ENCODE measurements at regions not wholly inside any gene's neighbourhood (a gene's known extent, or its start where the extent isn't known, plus 50 kb on each side); places are given as distances from the start of the nearest gene placed in this dataset.

DNA sequence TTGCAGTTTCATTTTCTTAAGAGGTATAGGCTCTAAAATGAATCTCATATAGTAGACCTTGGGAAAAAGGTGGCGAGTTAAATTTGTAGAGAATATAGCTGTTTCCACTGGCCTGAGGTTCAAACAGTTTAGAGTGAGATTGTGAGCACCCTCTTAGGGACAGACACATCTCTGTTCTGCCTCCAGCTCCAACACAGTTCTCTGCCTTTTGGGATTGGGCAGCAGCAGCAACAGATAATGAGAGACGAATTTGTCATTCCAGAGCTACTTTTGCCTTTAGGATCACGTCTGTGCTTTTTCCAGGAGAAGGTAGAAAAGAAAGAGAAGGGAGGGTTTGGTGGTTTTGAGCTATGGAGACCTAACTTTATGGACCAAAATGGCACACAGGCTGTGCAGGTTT is 289.4 kb downstream of the PRL start:
- FAIRE-seq, result no peak

DNA sequence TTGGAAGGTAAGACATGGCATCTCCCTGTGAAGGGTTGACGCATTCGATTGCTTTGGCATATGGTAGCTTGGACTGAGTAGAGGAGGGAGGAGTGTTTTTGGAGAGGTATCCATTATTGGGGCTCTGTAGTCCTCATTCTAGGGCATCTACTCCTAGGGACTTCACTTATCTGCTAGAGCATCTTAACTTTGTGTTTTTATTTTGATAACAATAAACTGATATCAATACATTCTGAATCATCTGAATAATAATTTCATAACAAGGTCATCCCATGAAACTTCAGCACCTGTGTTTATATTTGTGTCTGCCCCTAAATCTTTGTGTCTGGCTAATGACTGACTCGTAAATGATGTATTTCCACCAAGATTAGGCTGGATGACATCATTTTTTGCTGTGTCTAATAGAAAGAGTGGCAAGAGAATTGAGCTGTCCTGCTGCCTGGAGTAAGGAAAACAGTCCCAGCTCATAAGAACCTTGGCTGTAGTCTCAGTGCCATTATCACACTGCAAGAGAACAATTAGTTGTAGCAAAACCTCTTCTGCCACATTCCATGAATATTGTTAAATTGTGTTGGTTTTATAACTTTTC is 288.5 kb downstream of the PRL start:
- no peak for FAIRE-seq

DNA sequence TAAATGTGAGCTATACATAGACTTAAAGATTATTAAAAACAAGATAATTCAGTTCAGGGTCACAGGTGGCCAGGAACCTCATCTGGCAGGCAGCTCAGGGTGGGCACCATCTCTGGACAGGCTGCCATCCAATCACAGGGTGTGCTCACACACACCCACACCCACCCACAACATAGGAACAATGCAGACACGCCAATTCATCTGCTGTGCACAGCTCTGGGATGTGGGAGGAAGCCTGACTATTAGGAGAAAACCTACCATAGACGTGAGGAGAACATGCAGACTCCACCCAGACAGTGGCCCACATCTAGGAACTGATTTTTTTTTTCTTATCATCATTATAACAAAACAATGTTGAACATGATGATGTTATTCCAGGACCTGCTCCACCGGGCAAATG is 286.7 kb downstream of the PRL start:
- FAIRE-seq, result no peak

DNA sequence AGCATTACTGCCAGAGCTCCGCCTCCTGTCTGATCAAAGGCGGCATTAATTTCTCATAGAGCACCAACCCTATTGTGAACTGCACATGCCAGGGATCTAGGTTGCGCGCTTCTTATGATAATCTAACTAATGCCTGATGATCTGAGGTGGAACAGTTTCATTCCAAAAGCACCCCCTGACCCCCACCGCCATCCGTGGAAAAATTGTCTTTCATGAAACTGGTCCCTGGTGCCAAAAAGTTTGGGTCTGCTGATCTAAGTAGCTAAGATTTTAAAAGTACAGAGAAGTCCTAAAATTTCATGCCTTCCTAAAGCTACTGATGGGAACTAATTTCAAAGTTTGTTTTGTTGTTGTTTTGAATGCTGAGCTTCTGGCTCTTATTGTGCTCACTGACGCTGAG is 281.6 kb downstream of the PRL start:
- FAIRE-seq, result no peak

DNA sequence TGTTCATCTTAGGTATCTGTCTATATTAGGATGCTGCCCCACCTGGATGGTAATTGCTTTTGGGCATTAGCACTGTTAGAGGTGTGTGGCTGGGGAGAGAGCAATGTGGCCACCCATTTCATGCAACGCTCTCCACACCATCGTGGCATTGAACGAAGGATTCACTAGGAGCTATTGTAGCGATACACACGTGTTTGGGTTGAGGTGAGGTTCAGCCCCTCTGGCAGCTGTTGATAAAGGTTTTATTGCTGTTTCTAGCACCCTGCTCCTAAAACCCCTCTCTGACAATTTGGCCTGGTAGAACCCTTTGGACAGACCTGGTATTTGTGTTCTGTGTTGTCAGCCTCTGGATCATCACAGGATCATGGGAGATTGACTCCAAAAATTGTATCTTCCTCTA is 280.9 kb downstream of the PRL start:
- FAIRE-seq, result no peak

DNA sequence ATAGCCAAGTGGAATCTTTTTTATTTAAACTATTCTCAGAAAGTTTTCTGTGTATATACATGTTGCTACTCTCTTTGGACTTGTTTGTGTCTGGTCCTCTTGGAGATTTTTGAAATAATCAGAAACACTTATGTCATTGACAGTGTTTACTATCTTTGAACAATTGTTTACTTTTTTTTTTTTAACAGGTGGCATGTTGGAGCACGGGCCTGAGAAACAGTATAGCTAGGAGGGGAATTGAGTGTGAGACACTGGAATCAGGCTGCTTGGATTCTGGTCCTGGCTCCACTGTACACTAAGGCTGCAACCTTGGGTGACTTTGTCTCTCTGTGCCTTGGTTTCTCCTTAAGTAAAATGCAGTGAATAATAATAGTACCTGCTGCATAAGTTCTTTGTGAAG is 279.6 kb downstream of the PRL start:
- FAIRE-seq, result no peak

DNA sequence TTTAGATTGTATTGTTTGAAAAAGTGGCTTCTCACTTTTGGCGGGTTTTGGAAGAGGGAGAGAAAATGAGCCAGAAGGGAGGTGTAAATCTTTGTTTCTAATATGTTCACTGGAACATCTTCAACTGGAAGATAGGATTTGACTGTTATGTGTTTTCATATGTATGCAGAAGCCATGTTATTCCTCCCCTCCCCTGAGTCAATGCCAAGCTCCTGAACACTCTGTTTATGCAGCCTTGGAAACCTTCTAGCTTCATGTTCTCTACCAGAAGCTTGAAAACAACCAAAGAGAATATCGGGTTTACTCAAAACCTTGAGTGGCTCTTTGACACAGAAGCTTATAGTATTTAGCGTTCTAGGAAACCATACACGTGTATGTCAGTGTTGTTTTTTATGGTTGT is 279.1 kb downstream of the PRL start:
- FAIRE-seq, result no peak

DNA sequence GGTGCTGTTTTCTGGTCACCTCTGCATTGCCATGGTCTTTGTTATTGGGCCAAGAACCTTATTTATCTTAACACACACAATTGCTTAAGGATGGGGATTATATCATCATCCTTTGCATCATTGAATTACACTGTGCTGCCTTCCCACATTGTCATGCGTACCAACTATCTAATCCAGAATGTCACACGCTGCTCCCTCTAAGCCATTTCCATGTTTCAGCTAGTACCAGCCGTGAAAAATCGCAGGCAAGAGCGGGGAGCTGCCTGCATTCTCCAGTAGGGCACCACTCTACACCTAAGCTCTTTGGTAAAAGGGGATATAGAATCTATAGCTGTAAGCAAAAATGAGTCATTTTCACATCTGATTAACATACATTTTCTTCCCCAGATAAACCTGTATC is 277.0 kb downstream of the PRL start:
- no peak for FAIRE-seq

DNA sequence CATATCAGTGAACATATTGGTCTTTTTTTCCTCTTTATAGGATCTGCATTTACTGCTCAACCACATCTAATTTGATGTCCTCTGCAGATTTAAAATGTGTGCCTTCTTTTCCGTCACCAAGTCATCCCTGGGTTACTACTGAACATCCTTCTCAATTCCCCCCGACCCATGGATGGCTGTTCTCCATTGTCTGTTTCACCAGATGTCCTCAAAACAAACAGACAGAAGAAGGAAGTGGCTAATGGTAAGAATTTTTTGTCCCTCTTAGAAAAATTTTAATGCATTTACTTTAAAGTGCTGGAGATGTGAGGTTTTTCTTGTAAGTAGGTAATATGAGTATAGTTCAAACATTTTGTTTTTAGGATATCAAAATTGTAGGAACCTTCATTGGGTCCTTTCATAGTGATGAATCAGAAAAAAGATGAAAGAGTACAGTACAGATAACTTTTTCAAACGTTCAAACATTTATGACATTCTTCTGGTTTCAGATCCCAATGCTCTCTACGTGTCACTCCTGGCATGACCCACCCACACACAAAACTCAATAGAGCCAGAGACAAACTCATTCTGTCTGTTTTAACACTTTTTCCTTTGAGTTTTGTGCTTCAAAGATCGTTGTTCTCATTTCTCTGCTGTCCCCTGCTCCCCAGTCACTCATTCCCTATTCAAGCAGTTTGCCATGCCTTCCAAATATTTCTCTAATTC is 276.4 kb downstream of the PRL start:
- no peak for FAIRE-seq

DNA sequence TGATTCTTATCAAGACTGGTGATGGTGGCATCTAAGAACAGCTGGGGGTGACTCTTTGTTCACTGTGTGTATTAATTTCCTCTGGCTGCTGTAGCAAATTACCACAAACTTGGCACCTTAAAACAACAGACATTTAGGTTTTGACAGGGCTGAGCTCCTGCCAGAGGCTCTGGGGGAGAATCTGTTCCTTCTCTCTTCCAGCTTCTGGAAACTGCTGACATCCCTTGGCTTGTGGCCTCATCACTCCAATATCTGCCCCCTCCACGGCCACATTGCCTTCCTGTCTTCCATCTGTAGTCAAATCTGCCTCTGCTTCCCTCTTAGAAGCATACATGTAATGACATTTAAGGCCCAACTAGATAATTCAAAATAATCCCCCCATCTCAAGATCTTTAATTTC is 274.9 kb downstream of the PRL start:
- no peak for FAIRE-seq

DNA sequence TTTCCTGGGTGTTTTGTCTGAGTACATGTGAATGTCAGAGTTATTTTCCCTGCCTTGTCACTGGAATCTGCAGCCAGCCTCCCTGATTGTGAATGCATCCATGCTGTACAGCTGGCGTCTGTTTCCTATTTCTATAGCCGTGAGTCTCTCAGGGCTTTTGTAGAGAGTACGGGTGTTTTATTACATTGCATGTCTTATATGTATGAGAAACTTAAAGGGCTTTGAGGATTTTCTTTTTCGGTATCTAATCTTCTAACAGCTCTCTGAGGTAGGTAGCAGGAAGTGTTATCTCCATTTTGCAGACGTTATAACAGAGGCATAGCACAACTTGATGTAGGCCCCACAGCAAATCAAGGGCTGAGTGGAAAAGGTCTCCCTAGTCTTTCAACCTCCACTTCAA is 272.9 kb downstream of the PRL start:
- no peak for FAIRE-seq

DNA sequence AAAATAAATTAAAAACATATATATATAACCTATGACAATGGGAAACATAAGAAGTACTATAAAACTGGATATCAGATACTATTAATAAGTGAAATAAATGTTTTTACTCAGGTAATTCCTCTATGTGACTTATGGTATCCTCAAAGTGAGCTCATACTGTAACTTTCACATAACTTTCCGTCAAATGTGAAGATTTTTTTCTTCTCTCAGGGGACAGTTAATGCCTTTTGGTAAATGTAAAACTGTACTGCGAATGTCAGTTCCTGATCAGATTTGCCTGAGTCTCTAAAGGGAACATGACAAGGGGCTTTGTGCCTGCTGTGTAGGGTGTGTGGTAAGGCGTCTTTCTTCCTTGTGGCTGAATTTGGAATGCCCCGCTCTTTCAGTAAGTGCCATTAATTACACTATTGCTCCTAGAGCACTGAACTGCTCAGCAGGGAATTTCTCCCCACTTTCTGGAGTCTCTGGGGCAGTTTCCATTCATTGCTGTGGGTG is 271.8 kb downstream of the PRL start:
- FAIRE-seq, result no peak

DNA sequence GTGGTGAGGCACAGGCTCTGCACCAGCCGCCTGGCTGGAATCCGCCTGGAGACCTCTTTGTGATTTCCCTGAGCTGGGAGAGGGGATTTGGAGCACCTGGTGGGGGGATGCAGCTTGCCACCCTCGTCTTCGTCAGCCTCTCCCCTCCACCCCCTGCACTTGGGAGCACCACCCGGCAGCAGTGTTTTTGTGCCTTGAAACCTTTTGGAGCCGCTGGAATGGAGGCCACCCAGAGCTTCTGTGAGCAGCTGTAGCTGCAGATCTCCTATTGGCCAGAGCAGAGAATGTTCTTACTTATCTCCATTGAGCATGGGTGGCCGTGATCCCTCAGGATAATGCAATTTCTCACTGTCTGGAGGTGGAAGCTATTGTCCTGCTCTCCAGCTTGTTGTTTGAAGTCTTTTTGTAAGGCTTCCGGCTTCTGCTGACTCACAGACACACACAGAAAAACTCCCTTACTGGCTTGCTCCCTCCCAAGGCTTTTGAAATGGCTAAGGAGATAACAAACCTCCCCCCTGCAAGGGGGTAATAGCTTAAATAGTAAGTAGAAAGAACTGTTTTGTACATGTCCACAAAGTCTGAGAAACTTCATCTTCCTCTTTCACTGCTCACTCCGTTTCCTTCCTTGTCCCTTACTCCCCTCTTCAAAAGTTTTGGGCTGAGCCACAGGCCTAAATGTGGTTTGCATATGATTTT is 271.2 kb downstream of the PRL start:
- FAIRE-seq, result no peak

DNA sequence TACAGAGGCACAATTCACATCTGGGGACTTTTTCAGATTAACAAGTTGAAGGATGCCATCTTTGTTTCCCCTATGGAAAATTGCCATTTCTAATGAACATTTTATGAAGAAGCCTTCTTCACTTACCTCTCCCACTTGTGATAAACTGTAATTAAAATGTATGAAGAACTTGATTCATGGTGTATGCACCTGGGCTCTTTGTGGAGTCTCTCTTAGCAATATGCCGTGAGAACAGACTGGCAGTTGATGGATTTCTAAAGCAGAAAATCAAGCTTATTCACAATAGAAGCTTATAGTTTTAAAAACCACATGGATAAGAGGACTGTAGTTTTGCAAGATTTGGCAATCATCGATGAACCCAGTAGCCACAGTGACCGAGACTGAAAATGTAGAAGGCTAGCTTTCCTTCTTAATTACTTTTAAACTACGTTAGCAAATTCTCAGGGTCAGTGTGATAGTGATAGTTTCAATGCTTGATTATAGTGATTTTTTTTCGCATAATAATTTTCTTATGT is 270.6 kb downstream of the PRL start:
- FAIRE-seq, result no peak

DNA sequence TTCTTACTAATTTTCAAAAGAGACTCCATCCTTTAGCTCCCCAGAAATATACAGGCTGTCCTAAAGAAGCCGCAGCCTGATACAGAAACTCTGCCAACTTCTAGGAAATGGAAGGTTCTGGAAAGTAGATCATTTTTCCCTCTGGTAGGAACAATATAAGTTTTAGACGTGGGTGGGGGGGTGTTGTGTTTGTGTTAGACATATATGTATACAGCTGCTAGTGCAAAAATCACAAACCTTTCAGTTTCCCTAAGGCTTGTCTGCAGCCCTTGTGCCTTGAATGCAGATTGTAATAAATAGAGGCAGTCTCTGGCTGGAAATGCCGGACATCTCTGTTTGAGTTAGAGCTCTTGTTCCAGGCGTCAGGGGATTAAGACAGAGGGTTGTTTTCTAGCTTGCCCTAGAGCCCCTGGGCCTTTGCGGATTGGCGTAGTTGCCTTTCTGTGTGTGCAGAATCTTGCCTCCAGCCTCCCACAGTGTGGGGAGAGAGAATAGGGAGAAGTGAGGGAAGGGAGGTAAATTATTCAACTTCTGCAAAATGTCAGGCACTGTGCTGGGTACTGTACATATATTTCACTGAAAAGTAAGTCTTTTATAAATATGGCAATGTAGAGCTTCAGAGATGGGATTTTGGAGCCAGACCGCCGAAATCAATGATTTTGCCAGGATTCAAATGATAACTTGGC is 269.7 kb downstream of the PRL start:
- no peak for FAIRE-seq

DNA sequence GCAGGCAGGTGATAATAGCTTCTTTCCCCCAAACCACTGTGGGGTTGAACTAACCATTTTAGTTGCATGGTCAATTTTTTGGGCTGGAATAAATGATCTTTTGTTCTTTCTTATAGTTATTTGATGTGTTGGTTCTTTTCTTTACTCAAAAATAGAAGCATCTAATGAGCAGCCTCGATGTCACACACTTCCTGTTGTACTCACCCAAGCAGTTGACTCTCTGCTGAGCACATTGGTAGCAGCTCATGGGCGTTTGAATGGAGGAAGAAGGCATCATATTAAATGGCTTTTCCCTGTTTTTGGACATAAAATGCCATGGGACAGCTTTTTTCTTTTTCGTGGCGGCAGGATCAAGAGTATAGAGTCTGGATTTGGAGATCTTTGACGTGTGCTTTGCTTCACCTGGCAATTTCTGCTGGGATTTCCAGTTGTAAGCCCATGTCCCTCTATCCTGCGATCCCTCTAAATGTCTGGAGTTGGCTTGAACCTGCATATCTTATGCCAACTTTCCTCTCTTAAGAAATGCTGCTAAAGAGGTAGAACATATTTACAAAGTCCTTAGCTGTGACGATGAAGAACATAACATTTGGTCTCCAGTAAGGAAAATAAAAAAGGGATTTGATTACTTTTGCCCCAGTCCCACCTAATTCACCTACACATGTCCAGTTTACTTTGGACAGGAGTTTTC is 268.3 kb downstream of the PRL start:
- FAIRE-seq, result no peak

DNA sequence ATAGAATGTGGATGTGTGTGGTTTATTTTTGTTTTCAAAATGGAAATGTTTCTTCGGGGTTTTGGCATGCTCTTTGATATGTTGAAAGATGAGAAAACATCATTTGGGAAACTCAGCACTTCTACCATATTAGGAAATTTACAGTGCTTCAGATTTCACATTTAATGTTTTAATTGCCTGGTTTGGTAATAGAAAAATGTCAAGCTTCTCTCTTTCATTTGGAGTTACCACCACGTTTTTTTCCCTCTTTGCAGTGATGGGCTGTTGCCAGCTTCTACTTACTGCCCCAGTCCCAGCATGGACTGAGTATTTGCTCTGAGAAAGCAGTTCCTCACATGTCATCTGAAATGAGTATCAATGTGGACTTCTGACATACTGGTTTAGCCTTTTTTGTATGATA is 267.7 kb downstream of the PRL start:
- FAIRE-seq, result no peak

DNA sequence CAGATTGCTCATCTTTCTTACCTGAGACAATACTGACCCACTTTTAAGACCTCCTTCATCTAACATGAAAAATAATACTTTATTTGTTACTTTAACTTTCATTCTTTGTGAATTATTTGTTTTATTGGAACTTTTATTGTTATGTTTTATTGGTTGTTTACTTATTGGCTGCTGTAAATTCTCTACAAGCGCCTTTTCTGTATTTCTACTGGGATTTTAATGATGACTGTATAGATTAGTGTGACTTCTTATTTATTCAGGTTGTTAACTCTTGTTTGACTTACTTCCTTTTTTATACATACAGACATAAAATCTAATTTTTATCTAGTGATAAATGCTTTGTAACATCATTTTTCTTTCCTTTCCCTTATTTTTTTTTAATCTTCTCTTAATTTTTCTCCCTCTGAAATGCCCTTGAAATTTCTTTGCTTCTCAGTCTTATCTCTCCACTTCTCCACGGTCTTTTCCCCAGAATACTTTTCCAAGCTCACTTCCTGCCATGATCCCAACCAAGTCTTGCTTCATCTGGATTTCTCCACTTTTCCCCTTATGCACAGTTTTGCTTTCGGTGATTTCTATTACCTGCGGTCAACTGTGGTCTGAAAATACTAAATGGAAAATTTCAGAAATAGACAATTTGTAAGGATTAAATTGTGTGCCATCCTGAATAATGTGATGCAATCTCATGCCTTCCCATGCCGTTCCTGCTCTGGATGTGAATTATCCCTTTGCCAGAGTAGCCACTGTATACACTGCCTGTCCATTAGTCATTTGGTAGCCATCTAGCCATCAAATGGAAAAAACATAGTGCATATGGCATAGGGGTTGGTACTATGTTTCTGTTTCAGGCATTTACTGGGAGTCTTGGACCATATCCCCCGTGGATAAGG is 265.9 kb downstream of the PRL start:
- FAIRE-seq, result no peak

DNA sequence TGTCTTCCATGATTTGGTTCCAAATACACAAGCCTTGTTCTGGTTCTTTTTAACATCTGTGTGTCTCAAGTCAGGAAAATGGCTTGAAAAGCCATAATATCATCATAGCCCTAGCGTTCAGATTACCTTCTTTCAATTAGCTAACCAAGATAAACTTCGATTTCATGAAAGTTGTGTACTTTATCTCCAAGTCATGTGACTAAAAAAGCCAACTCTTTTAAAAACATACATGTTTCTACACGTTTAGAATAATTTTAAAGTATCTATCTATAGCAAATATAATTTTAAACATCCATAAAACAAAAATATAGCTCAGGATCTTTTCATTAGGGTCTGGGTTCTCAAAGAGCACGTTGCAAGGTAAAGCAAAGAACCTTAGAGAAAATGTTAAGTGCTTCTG is 261.1 kb downstream of the PRL start:
- FAIRE-seq, result no peak

DNA sequence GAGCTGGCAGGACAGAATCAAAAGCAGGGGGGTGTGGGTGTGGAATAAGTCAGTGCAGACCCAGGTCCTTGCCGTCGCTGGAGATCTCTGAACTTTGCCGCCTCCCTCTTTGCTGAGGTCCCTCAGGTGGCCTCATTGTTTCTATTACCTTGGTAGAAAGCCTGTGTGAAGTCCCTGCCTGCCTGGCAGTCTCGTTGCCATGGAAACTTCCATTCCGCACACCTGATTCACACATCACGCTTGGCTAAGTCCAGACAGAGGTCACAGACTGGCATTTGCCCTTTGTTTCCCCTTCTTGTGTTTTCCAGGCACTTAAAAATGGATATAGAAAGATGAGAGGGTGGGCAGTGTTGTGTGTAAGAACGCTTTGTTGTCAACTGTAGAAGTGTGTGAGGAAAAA is 260.6 kb downstream of the PRL start:
- no peak for FAIRE-seq

DNA sequence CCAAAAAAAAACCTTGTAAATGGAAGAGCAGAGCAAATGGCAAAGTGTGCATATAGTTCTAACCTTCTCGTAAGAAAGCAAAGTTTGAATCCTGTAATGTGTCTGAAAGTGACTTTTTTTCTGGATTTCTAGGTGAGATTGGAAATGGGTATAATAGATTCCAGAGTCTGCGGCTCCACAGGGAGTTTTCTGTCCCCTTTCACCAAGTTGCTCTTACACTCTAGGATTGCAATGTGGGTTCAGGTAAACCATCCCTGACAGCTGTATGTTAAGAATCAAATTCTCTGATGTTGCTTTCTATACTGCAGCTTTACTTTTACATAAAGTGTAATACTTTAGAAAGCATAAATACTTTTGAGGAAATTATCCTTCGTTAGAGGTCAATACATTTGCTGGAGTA is 260.1 kb downstream of the PRL start:
- FAIRE-seq, result no peak

Data from A204.1 (cell line).